CD8-positive, alpha-beta memory T cell (primary cell): ENCODE measurements at regions not wholly inside any gene's neighbourhood (a gene's known extent, or its start where the extent isn't known, plus 50 kb on each side); places are given as distances from the start of the nearest gene placed in this dataset.
"Not testable (repeated sequence)": the region's sequence is repeated elsewhere in the genome, so short reads cannot be mapped to it uniquely, and the experiment has no call there.

Source experiments
- CTCF ChIA-PET: fragments of 350-600 bp; sonication (Branson Sonifier 250); formaldehyde crosslinking; loops from one replicate; lab custom pipeline; 2021; ENCODE audit warnings: antibody characterized with exemption; lab: Charles Lee
- POLR2A ChIA-PET: fragments of 350-600 bp; sonication (Branson Sonifier 250); formaldehyde crosslinking; loops from one replicate; lab custom pipeline; 2021; ENCODE audit warnings: antibody characterized with exemption; lab: Charles Lee
- DNase-seq, 5 donors: peaks; one replicate each; pipeline versions ENCODE4 v3.0.0 to v3.0.0-alpha.2; 2020 to 2022; ENCODE audit warnings: mixed read lengths in 1 of 5
- H3K27ac ChIP-seq: one replicate; pipeline ENCODE4 v1.7.0; 2013; ENCODE audit warnings: low read depth, mild to moderate bottlenecking, low read length, moderate library complexity
- H3K27me3 ChIP-seq: 2 replicates; pipeline ENCODE4 v1.7.0; 2013; ENCODE audit warnings: low read length, mild to moderate bottlenecking; ENCODE audit not compliant: insufficient read depth, poor library complexity, severe bottlenecking
- H3K36me3 ChIP-seq: 2 replicates; pipeline ENCODE4 v1.7.0; 2013; ENCODE audit warnings: mild to moderate bottlenecking, low read length, moderate library complexity; ENCODE audit not compliant: insufficient read depth
- H3K4me1 ChIP-seq: 2 replicates; pipeline ENCODE4 v1.7.0; 2013; ENCODE audit warnings: mild to moderate bottlenecking, low read length, moderate library complexity; ENCODE audit not compliant: insufficient read depth
- H3K4me3 ChIP-seq: 2 replicates; pipeline ENCODE4 v1.7.0; 2013; ENCODE audit warnings: mild to moderate bottlenecking, low read length
- H3K9me3 ChIP-seq: 2 replicates; pipeline ENCODE4 v1.7.0; 2013; ENCODE audit warnings: mild to moderate bottlenecking, low read length
- H3K27ac Mint-ChIP-seq, 8 donors: one replicate each; pipeline ENCODE4 v1.8.0; 2020 to 2021; ENCODE audit warnings: mixed read lengths in 8 of 8, mild to moderate bottlenecking in 6 of 8, inconsistent platforms in 3 of 8, moderate library complexity in 3 of 8
- H3K27me3 Mint-ChIP-seq, 2 donors: one replicate each; pipeline ENCODE4 v1.8.0; 2020 to 2021; ENCODE audit warnings: mixed read lengths in 2 of 2, mild to moderate bottlenecking in 1 of 2, moderate library complexity in 1 of 2
- H3K36me3 Mint-ChIP-seq, 3 donors: one replicate each; pipeline ENCODE4 v1.8.0; 2020 to 2021; ENCODE audit warnings: mixed read lengths in 3 of 3, inconsistent platforms in 1 of 3, mild to moderate bottlenecking in 1 of 3
- H3K4me1 Mint-ChIP-seq, 3 donors: one replicate each; pipeline ENCODE4 v1.8.0; 2020 to 2021; ENCODE audit warnings: mixed read lengths in 3 of 3, inconsistent platforms in 1 of 3, mild to moderate bottlenecking in 1 of 3
- H3K4me3 Mint-ChIP-seq, 7 donors: one replicate each; pipeline ENCODE4 v1.8.0; 2020 to 2021; ENCODE audit warnings: mixed read lengths in 7 of 7, mild to moderate bottlenecking in 6 of 7, moderate library complexity in 4 of 7, inconsistent platforms in 2 of 7
- H3K9me3 Mint-ChIP-seq, 5 donors: one replicate each; pipeline ENCODE4 v1.8.0; 2020 to 2022; ENCODE audit warnings: mixed read lengths in 5 of 5, mild to moderate bottlenecking in 3 of 5, moderate library complexity in 2 of 5, inconsistent platforms in 1 of 5

DNA sequence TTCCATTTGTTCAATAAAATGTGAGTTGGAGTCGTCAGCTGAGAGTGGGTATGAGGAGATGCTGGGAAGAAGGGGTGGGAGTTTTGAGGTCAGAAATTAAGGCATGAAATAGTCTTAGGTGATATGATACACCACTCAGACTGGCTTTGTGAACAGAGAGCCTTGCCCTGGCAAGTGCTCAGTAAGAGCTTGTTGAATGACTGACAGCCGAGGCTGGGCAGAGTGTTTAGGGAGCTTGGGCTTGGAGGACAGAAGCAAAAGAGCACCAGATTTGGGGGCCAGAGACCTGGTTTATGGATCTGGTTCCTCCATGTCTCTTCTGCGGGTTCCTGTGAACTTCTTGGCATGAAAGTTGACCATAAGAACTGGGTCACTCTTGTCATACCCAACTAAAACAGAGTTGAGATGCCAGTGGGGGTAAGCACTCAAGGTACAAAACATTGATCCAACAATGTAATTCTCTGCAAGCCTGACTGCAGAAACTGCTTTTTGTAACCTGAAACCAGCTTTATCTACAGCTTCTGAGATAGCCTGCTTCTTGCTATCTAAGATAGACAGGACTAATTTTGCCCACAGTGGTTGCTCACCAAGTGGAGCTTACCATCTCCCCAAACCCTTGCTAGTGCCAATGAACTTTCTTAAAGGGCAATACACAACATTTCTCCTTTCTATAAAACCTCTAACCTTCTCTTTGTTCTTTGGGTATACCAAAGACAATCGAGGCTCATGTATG lies 126.4 kb downstream of the TENT5C start:
- ChIA-PET CTCF (interaction anchor here (2.3 kb wide), 1 partner anchor 26 kb away, joined by 5 read pairs; no protein-coding TSS in a partner anchor), POLR2A (interaction anchor here (0.5 kb wide), 1 partner anchor 14 kb away, joined by 4 read pairs; no protein-coding TSS in a partner anchor)
- peak overlapping the region in 1 of 8 donors; percentile 2 for H3K27ac Mint-ChIP-seq

GRCh38 chr1:117732956-117733355 lies 127.1 kb downstream of the TENT5C start:
- Mint-ChIP-seq H3K27me3 (no peaks in the 10 kb centered on the region), H3K9me3 (peaks cover 9 to 13% (median 11%) of the 10 kb centered on the region in 5 donors), H3K4me1 (peaks cover 15 to 23% (median 21%) of the 10 kb centered on the region in 3 donors), H3K27ac (peak overlapping the region in 2 of 8 donors; percentile 24 to 46), H3K36me3 (peaks cover 1 to 15% (median 2%) of the 10 kb centered on the region in 3 donors), H3K4me3 (no peak overlapping the region)
- H3K4me3 ChIP-seq = no peak overlapping the region
- POLR2A ChIA-PET = no interaction called here
- peaks cover 10% of the 10 kb centered on the region for H3K4me1 ChIP-seq
- no peaks in the 10 kb centered on the region for H3K27me3 ChIP-seq
- H3K27ac ChIP-seq = no peak overlapping the region
- H3K36me3 ChIP-seq = no peaks in the 10 kb centered on the region
- DNase-seq = no peak
- H3K9me3 ChIP-seq = no peaks in the 10 kb centered on the region
- CTCF ChIA-PET = interaction anchor here (2.3 kb wide), 1 partner anchor 25 kb away, joined by 5 read pairs; no protein-coding TSS in a partner anchor

More for the DNA sequence above, 126.4 kb downstream of the TENT5C start:
- DNase-seq = no peak
- no peaks in the 10 kb centered on the region for H3K27me3 Mint-ChIP-seq
- H3K36me3 ChIP-seq = no peaks in the 10 kb centered on the region
- no peak overlapping the region for H3K4me3 Mint-ChIP-seq
- no peak overlapping the region for H3K27ac ChIP-seq
- peaks cover 2 to 22% (median 4%) of the 10 kb centered on the region in 3 donors for H3K36me3 Mint-ChIP-seq
- H3K27me3 ChIP-seq = no peaks in the 10 kb centered on the region
- peaks cover 10% of the 10 kb centered on the region for H3K4me1 ChIP-seq
- H3K4me3 ChIP-seq = no peak overlapping the region
- no peaks in the 10 kb centered on the region for H3K9me3 ChIP-seq
- H3K9me3 Mint-ChIP-seq = peaks cover 15 to 20% (median 16%) of the 10 kb centered on the region in 5 donors
- peaks cover 15 to 23% (median 21%) of the 10 kb centered on the region in 3 donors for H3K4me1 Mint-ChIP-seq

DNA sequence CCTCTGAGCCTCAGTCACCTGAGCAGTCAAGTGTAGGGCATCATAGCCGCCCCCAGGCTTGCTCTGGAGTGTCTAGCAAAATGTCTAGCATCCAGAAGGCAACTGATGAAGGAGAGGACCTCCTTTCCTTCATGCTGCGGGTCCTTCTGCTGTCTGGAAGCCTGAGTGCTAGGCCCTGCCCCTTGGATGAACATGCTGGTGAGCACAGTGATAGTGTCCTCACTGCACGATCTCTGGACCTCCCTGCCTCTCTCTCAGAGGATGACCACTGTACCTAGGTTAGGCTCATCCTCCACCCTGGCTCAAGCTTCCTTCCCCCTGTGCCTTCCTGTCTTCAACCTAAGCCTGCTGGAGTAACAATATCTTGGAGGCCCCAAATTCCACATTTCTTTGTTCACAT lies 128.6 kb downstream of the TENT5C start:
- ChIA-PET CTCF (interaction anchor here (1.4 kb wide), 1 partner anchor 24 kb away, joined by 3 read pairs; no protein-coding TSS in a partner anchor), POLR2A (no interaction called here)
- Mint-ChIP-seq H3K4me1 (peaks cover 15 to 23% (median 21%) of the 10 kb centered on the region in 3 donors), H3K9me3 (peaks cover 0 to under 1% (median 0%) of the 10 kb centered on the region in 5 donors), H3K27ac (peak overlapping the region in 7 of 8 donors; percentile 25 to 96 (median 61)), H3K4me3 (peak overlapping the region in 4 of 7 donors; percentile 32 to 93 (median 64)), H3K27me3 (no peaks in the 10 kb centered on the region), H3K36me3 (peaks cover 1 to 2% (median 2%) of the 10 kb centered on the region in 3 donors)
- H3K36me3 ChIP-seq = no peaks in the 10 kb centered on the region
- peaks cover 10% of the 10 kb centered on the region for H3K4me1 ChIP-seq
- H3K9me3 ChIP-seq = no peaks in the 10 kb centered on the region
- H3K27ac ChIP-seq = no peak overlapping the region
- DNase-seq = no peak
- peak overlapping the region; percentile 55 for H3K4me3 ChIP-seq
- no peaks in the 10 kb centered on the region for H3K27me3 ChIP-seq

DNA sequence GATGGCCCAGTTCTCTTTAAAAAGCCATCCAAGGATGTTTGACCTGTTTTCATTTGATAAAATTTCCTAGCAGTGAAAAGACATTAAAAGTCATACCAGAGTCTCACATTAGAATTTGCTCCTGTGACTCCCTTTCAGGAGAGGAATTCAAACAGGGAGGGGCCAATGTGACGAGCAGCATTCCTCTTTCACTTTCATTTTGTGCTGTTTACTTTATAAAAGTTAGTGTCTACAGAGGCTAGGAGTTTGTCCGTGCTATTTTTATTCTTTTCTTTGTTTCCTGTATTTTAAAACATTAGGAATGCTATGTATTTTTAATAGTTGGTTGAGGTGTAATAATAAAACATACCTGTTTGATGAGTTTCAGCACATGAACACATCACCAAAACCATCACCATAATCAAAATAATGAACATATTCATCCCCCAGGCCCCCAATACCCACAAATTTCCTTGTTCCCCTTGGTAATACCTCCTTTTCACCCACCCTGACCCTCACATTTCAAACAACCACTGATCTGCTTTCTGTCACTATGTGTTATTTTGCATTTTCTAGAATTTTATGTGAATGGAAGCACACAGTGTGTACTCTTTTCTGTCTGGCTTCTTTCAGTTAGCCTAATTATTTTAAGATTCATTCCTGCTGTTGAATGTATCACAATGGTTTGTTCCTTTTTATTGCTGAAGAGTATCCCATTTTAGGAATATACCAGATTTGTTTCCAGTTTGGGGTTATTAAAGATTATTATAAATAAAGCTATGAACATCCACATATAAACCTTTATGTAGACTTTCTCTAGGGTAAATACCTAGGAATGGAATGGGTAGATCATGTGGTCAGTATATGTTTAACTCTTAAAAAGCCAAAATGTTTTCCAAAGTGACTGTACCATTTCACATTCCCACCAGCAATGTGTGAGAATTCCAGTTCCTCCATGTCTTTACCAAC lies 129.5 kb downstream of the TENT5C start:
- H3K27ac Mint-ChIP-seq = peak overlapping the region; percentile 85 to 98 (median 94)
- H3K4me3 ChIP-seq = peak overlapping the region; percentile 55
- H3K36me3 Mint-ChIP-seq = peaks cover 0 to 2% (median 1%) of the 10 kb centered on the region in 3 donors
- peaks cover 10% of the 10 kb centered on the region for H3K4me1 ChIP-seq
- no peaks in the 10 kb centered on the region for H3K9me3 Mint-ChIP-seq
- CTCF ChIA-PET = interaction anchor here (1.4 to 2.3 kb wide), 2 partner anchors 19 to 23 kb away, joined by 3 to 13 read pairs; no protein-coding TSS in a partner anchor
- H3K27me3 Mint-ChIP-seq = no peaks in the 10 kb centered on the region
- no peaks in the 10 kb centered on the region for H3K27me3 ChIP-seq
- H3K4me3 Mint-ChIP-seq = peak overlapping the region; percentile 68 to 93 (median 82)
- peak in 4 of 5 donors; percentile 16 to 58 (median 36) for DNase-seq
- no peaks in the 10 kb centered on the region for H3K9me3 ChIP-seq
- H3K36me3 ChIP-seq = no peaks in the 10 kb centered on the region
- POLR2A ChIA-PET = no interaction called here
- peaks cover 15 to 23% (median 21%) of the 10 kb centered on the region in 3 donors for H3K4me1 Mint-ChIP-seq
- peak overlapping the region; percentile 26 for H3K27ac ChIP-seq

DNA sequence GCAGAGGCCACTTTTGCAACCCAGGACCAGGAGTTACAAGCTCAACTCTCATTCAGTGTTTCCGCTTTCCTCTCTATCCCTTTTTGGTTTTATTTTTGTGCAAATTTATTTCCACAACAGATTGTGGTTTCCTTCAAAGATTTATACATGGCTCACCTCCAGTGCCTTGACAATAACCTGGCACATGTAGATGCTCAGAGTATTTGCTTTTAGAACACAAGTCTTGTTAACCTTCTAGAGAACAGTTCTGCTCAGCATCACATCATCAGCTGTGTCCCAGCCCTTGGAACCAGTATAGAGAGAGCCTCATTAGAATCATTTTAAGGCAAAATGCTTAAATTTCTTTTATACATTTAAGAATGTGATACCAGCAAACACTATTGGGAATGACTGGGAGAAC lies 133.7 kb downstream of the TENT5C start:
- POLR2A ChIA-PET = no interaction called here

GRCh38 chr1:117740496-117740895 lies 134.6 kb downstream of the TENT5C start:
- Histone ChIP-seq H3K4me3 (no peak overlapping the region), H3K27me3 (no peaks in the 10 kb centered on the region), H3K36me3 (no peaks in the 10 kb centered on the region), H3K4me1 (peaks cover 1% of the 10 kb centered on the region), H3K27ac (no peak overlapping the region), H3K9me3 (no peaks in the 10 kb centered on the region)
- Mint-ChIP-seq H3K27ac (peak overlapping the region in 1 of 8 donors; percentile 77), H3K4me1 (peaks cover 7% of the 10 kb centered on the region in 3 donors), H3K36me3 (peaks cover 0 to 11% (median 0%) of the 10 kb centered on the region in 3 donors), H3K4me3 (no peak overlapping the region), H3K9me3 (peaks cover 0 to 5% (median 1%) of the 10 kb centered on the region in 5 donors), H3K27me3 (peaks cover 5 to 6% of the 10 kb centered on the region in 2 donors)
- CTCF ChIA-PET = interaction anchor here (2.2 kb wide), 1 partner anchor 14 kb away, joined by 10 read pairs; no protein-coding TSS in a partner anchor
- DNase-seq = no peak
- POLR2A ChIA-PET = no interaction called here

More for the DNA sequence above, 133.7 kb downstream of the TENT5C start:
- H3K4me3 ChIP-seq = no peak overlapping the region
- Mint-ChIP-seq H3K36me3 (peaks cover 0 to 5% (median 2%) of the 10 kb centered on the region in 3 donors), H3K27me3 (peaks cover 3 to 6% of the 10 kb centered on the region in 2 donors), H3K27ac (peak overlapping the region in 1 of 8 donors; percentile 54), H3K9me3 (peaks cover 0 to 2% (median 0%) of the 10 kb centered on the region in 5 donors), H3K4me1 (peaks cover 14 to 17% (median 17%) of the 10 kb centered on the region in 3 donors), H3K4me3 (no peak overlapping the region)
- peaks cover 9% of the 10 kb centered on the region for H3K4me1 ChIP-seq
- DNase-seq = no peak
- H3K27ac ChIP-seq = no peak overlapping the region
- no peaks in the 10 kb centered on the region for H3K9me3 ChIP-seq
- CTCF ChIA-PET = no interaction called here
- no peaks in the 10 kb centered on the region for H3K27me3 ChIP-seq
- no peaks in the 10 kb centered on the region for H3K36me3 ChIP-seq

GRCh38 chr1:117746565-117746964 lies 140.7 kb downstream of the TENT5C start:
- H3K36me3 ChIP-seq, H3K4me1 ChIP-seq, H3K9me3 ChIP-seq, DNase-seq, H3K27me3 ChIP-seq, H3K27ac ChIP-seq, H3K4me3 Mint-ChIP-seq, H3K4me1 Mint-ChIP-seq, H3K4me3 ChIP-seq, H3K27ac Mint-ChIP-seq: not testable (repeated sequence)
- POLR2A ChIA-PET = interaction anchor here (0.7 kb wide), 1 partner anchor 14 kb away, joined by 4 read pairs; no protein-coding TSS in a partner anchor
- CTCF ChIA-PET = interaction anchor here (0.8 to 1.8 kb wide), 3 partner anchors 10 to 234 kb away, joined by 3 to 6 read pairs (median 4); no protein-coding TSS in a partner anchor
- Mint-ChIP-seq H3K36me3 (peaks cover 0 to 23% (median 2%) of the 10 kb centered on the region in 3 donors), H3K9me3 (peaks cover 4 to 22% (median 14%) of the 10 kb centered on the region in 5 donors), H3K27me3 (peaks cover 21 to 45% of the 10 kb centered on the region in 2 donors)
